ENCODE measurements at regions not wholly inside any gene's neighbourhood (a gene's known extent, or its start where the extent isn't known, plus 50 kb on each side); places are given as distances from the start of the nearest gene placed in this dataset.

- no peak for TF ChIP-seq POLR2AphosphoS5 (IDR thresholded peaks at IDR 0.05; ENCODE audit: low read depth, low read length)
- TF ChIP-seq SIN3A (IDR thresholded peaks at IDR 0.05; ENCODE audit: borderline replicate concordance, insufficient read depth, low read depth, low read length), result no peak
- TF ChIP-seq TCF7L2 (IDR thresholded peaks at IDR 0.05; ENCODE audit: low read depth, low read length), result no peak
- no peak for TF ChIP-seq CTCF (IDR thresholded peaks at IDR 0.05)
- TF ChIP-seq REST (IDR thresholded peaks at IDR 0.05; ENCODE audit: insufficient read depth in 1 of 2, low read depth in 2 of 2, low read length in 1 of 2), result no peak
- BruUV-seq (replicated peaks), result no TSS peak
- Histone ChIP-seq H3K9me3 (ENCODE audit: control insufficient read depth, insufficient read depth, low read depth, low read length) (no peaks in the 10 kb centered on the region), H3K27me3 (ENCODE audit: control insufficient read depth, insufficient read depth, low read length) (no peaks in the 10 kb centered on the region), H3K4me3 (ENCODE audit: low read depth in 2 of 2, low read length in 2 of 2) (no peak overlapping the region), H3K36me3 (ENCODE audit: control insufficient read depth, insufficient read depth, low read length) (no peaks in the 10 kb centered on the region), H3K4me1 (ENCODE audit: control insufficient read depth, insufficient read depth, low read length) (no peaks in the 10 kb centered on the region), H3K27ac (ENCODE audit: low read length) (no peak overlapping the region)
- CTCF ChIA-PET, result no interaction called here
- intact Hi-C loops (cut with micrococcal nuclease; ENCODE audit: unreplicated experiment), result no loop called here
- POLR2A ChIA-PET, result no interaction called here
- no peak for ATAC-seq
- in situ Hi-C loops (cut with HindIII; ENCODE audit: low pct_unique_long_range_greater_than_20kb, low sequenced_read_pairs), result no loop called here
- no peak for DNase-seq (ENCODE audit: low read depth, low spot score)
These were observed 118.0 kb upstream of the RAB27B start for GRCh38 chr18:54710074-54710899.

GRCh38 chr18:54710900-54711281 is 117.4 kb upstream of the RAB27B start:
- H3K9me3 ChIP-seq (ENCODE audit: control insufficient read depth, insufficient read depth, low read depth, low read length), result no peaks in the 10 kb centered on the region
- ATAC-seq (no peak), DNase-seq (ENCODE audit: low read depth, low spot score) (no peak)
- no peaks in the 10 kb centered on the region for H3K36me3 ChIP-seq (ENCODE audit: control insufficient read depth, insufficient read depth, low read length)
- no TSS peak for BruUV-seq (replicated peaks)
- H3K27ac ChIP-seq (ENCODE audit: low read length), result no peak overlapping the region
- TF ChIP-seq CTCF (IDR thresholded peaks at IDR 0.05) (no peak), SIN3A (IDR thresholded peaks at IDR 0.05; ENCODE audit: borderline replicate concordance, insufficient read depth, low read depth, low read length) (no peak), POLR2AphosphoS5 (IDR thresholded peaks at IDR 0.05; ENCODE audit: low read depth, low read length) (no peak), TCF7L2 (IDR thresholded peaks at IDR 0.05; ENCODE audit: low read depth, low read length) (no peak), REST (IDR thresholded peaks at IDR 0.05; ENCODE audit: insufficient read depth in 1 of 2, low read depth in 2 of 2, low read length in 1 of 2) (no peak)
- intact Hi-C loops (cut with micrococcal nuclease; ENCODE audit: unreplicated experiment), result no loop called here
- ChIA-PET CTCF (no interaction called here), POLR2A (no interaction called here)
- no peaks in the 10 kb centered on the region for H3K27me3 ChIP-seq (ENCODE audit: control insufficient read depth, insufficient read depth, low read length)
- in situ Hi-C loops (cut with HindIII; ENCODE audit: low pct_unique_long_range_greater_than_20kb, low sequenced_read_pairs), result no loop called here
- H3K4me3 ChIP-seq (ENCODE audit: low read depth in 2 of 2, low read length in 2 of 2), result no peak overlapping the region
- no peaks in the 10 kb centered on the region for H3K4me1 ChIP-seq (ENCODE audit: control insufficient read depth, insufficient read depth, low read length)
